GM18498 (cell line): ENCODE measurements at regions not wholly inside any gene's neighbourhood (a gene's known extent, or its start where the extent isn't known, plus 50 kb on each side); places are given as distances from the start of the nearest gene placed in this dataset.
"Not testable (repeated sequence)": the region's sequence is repeated elsewhere in the genome, so short reads cannot be mapped to it uniquely, and the experiment has no call there.

ENCODE experiments used
- ATAC-seq: cut with Tn5 transposase; IDR thresholded peaks from one replicate; pipeline ENCODE4 v1.9.1; 2021; ENCODE audit warnings: mild to moderate bottlenecking, moderate library complexity; ENCODE audit not compliant: unreplicated experiment

- no peak for ATAC-seq
Observed at GRCh38 chr4:34932591-34932990, 1311.7 kb downstream of the ARAP2 start.

- ATAC-seq = no peak
Observed at GRCh38 chr4:34935739-34936138, 1308.6 kb downstream of the ARAP2 start.

GRCh38 chr4:34939073-34939472, 1305.2 kb downstream of the ARAP2 start:
- ATAC-seq = no peak

GRCh38 chr4:34943741-34944386, 1300.5 kb downstream of the ARAP2 start:
- ATAC-seq = no peak

- no peak for ATAC-seq
Observed at GRCh38 chr4:34950926-34951325, 1293.4 kb downstream of the ARAP2 start.

GRCh38 chr4:34953145-34953799, 1291.0 kb downstream of the ARAP2 start:
- no peak for ATAC-seq

- ATAC-seq = no peak
Observed at GRCh38 chr4:34964613-34965012, 1279.7 kb downstream of the ARAP2 start.

- no peak for ATAC-seq
Observed at GRCh38 chr4:34972189-34972588, 1272.1 kb downstream of the ARAP2 start.

GRCh38 chr4:34973650-34974312, 1270.5 kb downstream of the ARAP2 start:
- ATAC-seq = no peak

GRCh38 chr4:34974313-34974680, 1270.0 kb downstream of the ARAP2 start:
- ATAC-seq = no peak

- ATAC-seq = not testable (repeated sequence)
Observed at GRCh38 chr4:35021222-35021621, 1223.1 kb downstream of the ARAP2 start.

- no peak for ATAC-seq
Observed at GRCh38 chr4:35025152-35025834, 1219.0 kb downstream of the ARAP2 start.

GRCh38 chr4:35038079-35038805, 1206.1 kb downstream of the ARAP2 start:
- ATAC-seq = no peak

- ATAC-seq = no peak
Observed at GRCh38 chr4:35038845-35039244, 1205.5 kb downstream of the ARAP2 start.

- ATAC-seq = no peak
Observed at GRCh38 chr4:35052546-35052945, 1191.8 kb downstream of the ARAP2 start.

GRCh38 chr4:35063031-35063570, 1181.2 kb downstream of the ARAP2 start:
- ATAC-seq = no peak

GRCh38 chr4:35066406-35066805, 1177.9 kb downstream of the ARAP2 start:
- no peak for ATAC-seq

- ATAC-seq = no peak
Observed at GRCh38 chr4:35080799-35081198, 1163.5 kb downstream of the ARAP2 start.

- no peak for ATAC-seq
Observed at GRCh38 chr4:35087218-35087617, 1157.1 kb downstream of the ARAP2 start.

GRCh38 chr4:35100932-35101331, 1143.4 kb downstream of the ARAP2 start:
- ATAC-seq = no peak

- ATAC-seq = no peak
Observed at GRCh38 chr4:35102066-35102465, 1142.2 kb downstream of the ARAP2 start.
